HG03064 (cell line): ENCODE measurements at regions not wholly inside any gene's neighbourhood (a gene's known extent, or its start where the extent isn't known, plus 50 kb on each side); places are given as distances from the start of the nearest gene placed in this dataset.

ENCODE experiments used
- ATAC-seq: cut with Tn5 transposase; IDR thresholded peaks from one replicate; pipeline ENCODE4 v1.9.1; 2021; ENCODE audit warnings: low read depth; ENCODE audit not compliant: unreplicated experiment

- ATAC-seq: no peak
Observed at GRCh38 chr15:94965593-94965992, 734.2 kb downstream of the MCTP2 start.

GRCh38 chr15:94968133-94968532 lies 736.8 kb downstream of the MCTP2 start:
- no peak for ATAC-seq

- no peak for ATAC-seq
Observed at GRCh38 chr15:94970096-94970495, 738.7 kb downstream of the MCTP2 start.

- ATAC-seq: no peak
Observed at GRCh38 chr15:94970802-94971201, 739.4 kb downstream of the MCTP2 start.

GRCh38 chr15:94972314-94972713 lies 741.0 kb downstream of the MCTP2 start:
- ATAC-seq: no peak

GRCh38 chr15:94987085-94987484 lies 755.7 kb downstream of the MCTP2 start:
- ATAC-seq: no peak

GRCh38 chr15:94991718-94992117 lies 760.4 kb downstream of the MCTP2 start:
- no peak for ATAC-seq

- ATAC-seq: no peak
Observed at GRCh38 chr15:95009635-95010034, 778.3 kb downstream of the MCTP2 start.

- no peak for ATAC-seq
Observed at GRCh38 chr15:95013381-95013780, 782.0 kb downstream of the MCTP2 start.

GRCh38 chr15:95016511-95017229 lies 785.3 kb downstream of the MCTP2 start:
- no peak for ATAC-seq

- ATAC-seq: no peak
Observed at GRCh38 chr15:95017666-95018328, 786.4 kb downstream of the MCTP2 start.

GRCh38 chr15:95018888-95019545 lies 787.7 kb downstream of the MCTP2 start:
- no peak for ATAC-seq

GRCh38 chr15:95019907-95020306 lies 788.5 kb downstream of the MCTP2 start:
- no peak for ATAC-seq

- ATAC-seq: no peak
Observed at GRCh38 chr15:95021816-95022215, 790.5 kb downstream of the MCTP2 start.

GRCh38 chr15:95024351-95024750 lies 793.0 kb downstream of the MCTP2 start:
- no peak for ATAC-seq

GRCh38 chr15:95025924-95026728 lies 794.8 kb downstream of the MCTP2 start:
- ATAC-seq: no peak

GRCh38 chr15:95027981-95028380 lies 796.6 kb downstream of the MCTP2 start:
- ATAC-seq: no peak

GRCh38 chr15:95032156-95032555 lies 800.8 kb downstream of the MCTP2 start:
- ATAC-seq: no peak

GRCh38 chr15:95035106-95035505 lies 803.7 kb downstream of the MCTP2 start:
- no peak for ATAC-seq

GRCh38 chr15:95041297-95041696 lies 809.9 kb downstream of the MCTP2 start:
- no peak for ATAC-seq
